MV-4-11 (cell line): ENCODE measurements at regions not wholly inside any gene's neighbourhood (a gene's known extent, or its start where the extent isn't known, plus 50 kb on each side); places are given as distances from the start of the nearest gene placed in this dataset.

ENCODE experiments used
- DNase-seq: peaks from one replicate; lab custom pipeline; 2025; lab: John Stamatoyannopoulos, UW

DNA sequence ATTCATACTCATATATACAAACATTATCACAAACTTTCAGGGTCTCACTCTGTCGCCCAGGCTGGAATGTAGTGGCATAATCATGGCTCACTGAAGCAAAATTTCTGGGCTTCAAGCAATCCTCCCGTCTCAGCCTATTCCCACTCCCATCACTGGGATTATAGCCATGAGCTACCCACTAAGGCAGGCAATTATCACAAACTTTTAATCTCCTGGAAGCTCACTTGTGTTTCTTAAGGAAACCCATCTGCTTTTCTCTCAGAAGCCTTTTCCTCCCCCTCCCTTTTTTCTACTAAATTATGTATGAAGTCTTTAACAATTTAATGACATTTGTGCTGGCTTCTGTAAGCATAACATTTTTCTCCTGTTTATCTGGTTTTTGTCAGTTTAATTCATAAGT, 170.5 kb downstream of the AREG start:
- no peak for DNase-seq

GRCh38 chr4:74618166-74618565, 173.2 kb downstream of the AREG start:
- no peak for DNase-seq

DNA sequence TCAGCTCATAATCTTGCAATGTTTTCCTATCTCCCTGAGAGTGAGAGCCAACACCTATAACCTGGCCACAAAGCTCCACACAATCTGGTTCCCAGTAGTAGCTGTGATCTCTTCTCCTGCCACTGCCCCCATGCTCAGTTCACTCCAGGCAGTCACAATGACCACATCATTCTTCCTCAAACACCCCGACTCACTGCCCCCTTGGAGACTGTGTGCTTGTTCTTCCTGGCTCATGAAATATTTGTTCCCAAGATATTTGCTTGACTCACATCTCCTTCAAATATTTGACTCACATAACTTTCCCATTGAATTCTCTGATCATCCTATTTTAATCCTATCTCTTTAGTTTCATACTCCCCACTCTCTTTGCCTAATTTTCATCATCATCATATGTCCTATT, 173.7 kb downstream of the AREG start:
- DNase-seq = no peak

DNA sequence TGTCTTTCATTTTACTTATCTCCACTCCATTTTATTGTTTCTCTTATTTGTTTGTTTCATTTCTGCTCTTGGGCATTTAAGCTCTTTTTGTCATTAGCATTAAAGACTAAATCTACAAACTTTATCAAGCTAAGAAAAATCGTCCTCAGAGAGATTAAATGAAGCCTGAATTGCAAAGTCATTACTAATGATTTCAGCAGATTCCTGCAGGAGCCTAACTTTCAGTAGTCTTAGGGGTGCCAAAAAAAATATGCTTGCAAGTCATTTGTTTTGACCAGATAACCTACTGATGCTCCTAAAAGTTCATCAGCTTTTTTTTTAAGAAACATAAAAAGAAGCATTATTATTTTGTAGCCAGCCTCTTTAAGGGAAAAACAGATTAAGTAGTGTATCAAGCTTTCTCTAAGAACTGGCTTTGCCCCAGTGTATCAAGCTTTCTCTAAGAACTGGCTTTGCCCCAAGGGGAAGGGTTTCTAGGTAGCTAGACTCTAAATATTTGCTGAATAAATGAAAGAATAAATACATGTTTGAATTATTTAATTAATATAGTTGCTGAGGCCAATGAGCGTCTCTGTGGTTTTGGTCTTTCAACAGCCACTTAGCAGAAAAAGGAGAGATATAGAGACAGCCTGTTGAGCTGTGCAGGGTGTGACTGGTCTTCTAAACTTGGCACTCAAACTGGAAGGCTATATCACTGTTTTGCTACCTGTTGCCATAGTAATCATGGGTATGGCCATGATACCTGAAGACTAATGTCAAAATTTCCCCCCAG, 174.2 kb downstream of the BTC start:
- no peak for DNase-seq

GRCh38 chr4:74621616-74622015, 172.7 kb downstream of the BTC start:
- no peak for DNase-seq

- DNase-seq = peak; percentile 59
These were observed 171.3 kb downstream of the BTC start for GRCh38 chr4:74623041-74623440.

DNA sequence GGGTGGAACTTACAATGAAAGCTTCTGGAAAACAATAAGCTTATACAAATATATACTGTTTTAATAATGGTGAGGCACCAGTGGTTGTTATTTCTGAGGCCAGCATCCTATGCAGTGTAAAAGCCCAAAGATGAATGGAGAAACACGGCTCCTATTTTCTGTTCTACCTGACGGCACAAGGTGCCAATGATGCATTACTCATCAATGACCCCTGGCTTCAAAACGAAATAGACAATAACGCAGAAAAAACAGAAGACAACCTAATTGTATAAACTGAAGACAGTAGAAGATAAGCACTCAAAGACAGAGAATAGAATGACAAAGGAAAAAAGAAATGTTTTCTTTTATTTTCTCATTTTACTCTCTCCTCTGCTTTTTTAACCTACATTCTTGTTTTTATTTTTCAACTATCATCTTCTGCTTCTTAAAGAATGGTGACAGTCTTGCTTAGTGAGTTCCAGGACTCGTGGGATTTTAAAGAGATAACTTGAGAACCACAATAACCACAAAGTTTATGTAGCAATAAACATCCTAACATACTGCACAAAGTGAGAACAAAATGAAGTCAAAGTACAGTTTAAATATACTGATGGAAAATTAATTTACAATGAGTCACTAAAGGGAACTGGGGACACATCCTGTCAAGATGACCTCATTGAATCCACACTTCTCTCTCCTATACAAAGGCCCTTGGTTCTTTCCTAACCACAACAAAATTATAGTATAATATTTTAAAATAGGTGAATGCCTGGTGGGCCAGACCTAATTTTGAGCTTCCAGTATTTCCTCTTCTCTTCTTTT, 169.8 kb downstream of the BTC start:
- DNase-seq = peak; percentile 92

GRCh38 chr4:74625981-74626380, 168.3 kb downstream of the BTC start:
- DNase-seq = no peak

GRCh38 chr4:74627093-74627492, 167.2 kb downstream of the BTC start:
- no peak for DNase-seq

DNA sequence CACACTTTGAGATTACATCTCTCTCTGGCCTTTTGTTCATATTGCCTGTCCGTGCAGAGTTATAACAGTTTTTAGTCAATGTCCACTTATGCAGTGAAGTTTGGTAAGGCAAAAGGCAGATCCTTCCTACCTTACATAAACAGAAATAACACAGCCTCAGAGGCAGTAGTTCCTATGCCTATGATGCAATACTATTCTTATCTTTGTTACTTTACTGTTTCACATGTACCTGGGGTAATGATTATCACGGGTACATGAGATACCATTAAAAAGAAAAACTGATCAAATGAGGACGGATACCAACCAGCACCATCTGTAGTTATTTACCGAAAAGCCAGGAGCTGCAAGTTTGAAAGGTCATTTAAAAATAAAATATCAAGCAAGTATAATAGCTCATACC, 166.8 kb downstream of the BTC start:
- DNase-seq = no peak

DNA sequence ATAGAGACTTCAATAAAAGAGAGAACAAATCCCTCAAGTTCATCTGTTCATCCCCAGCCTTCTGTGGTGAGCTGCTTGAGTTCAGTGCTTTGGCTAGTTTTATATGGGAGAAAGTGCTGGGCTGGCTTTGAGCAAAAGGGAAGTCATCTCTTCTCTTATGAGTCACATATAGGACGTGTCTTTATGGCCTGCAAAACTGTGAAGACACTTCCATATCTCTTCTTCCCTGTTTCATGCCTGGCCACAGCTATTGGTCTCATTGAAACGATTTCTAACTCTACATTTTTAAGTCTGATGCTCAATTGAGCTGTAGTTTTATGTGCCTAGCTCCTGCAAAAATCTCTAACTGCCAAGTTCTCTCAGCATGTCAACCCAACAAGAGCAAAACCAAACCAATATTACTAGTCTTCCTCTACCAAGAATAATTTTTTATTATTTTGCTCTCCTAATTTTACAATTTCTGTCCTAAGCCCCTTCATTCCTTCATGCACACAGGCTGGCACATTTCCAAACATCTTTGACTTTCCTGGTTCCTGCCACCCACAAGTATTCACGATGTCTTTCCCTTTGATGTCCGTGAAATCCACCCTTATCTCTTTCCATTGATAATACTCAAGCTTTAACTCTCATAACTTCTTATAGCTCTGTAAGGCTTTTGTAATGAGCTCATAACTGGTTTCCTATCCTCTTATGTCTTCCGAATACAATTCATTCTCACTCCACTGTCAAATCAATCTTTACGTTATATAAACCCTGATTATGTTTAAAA, 165.3 kb downstream of the BTC start:
- peak; percentile 97 for DNase-seq

- DNase-seq = no peak
These were observed 163.8 kb downstream of the BTC start for GRCh38 chr4:74630551-74630950.

GRCh38 chr4:74631338-74631737, 163.0 kb downstream of the BTC start:
- no peak for DNase-seq

DNA sequence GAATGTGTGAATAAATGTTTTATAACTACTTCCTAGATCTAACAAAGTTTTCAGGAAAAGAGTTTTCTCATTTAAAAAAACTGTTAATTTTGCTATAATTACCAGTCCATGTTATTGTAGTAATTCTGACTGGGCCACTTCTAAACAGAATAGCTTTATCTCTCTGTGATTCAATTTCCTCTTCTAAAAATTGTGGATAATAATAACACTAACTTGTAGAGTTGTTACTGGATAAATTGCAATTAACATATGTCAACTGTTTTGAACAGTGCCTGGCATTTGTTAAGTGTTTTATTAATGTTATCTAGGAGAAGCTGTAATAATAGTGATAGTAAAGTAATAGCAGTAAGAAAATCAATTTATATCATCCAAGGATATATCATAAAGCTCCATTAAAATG, 162.3 kb downstream of the BTC start:
- no peak for DNase-seq

DNA sequence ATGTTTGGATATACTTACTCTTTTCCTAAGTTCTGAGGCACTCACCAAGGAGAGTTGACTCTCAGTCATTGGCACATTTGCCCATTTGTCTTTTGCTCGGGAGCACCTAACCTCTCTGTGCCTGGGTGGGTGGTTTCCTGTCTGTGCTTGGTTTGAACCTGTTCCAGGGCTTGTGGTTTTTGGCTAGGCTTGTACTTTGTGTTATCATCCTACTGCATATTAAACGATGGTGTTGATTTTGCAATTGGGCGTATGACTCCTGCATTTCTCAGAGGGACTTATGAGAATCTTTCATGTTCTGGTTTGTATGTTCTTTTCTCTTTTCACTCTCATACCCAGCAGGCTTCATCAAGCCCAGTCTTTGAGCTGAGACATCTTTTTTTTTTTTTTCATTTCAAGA, 161.7 kb downstream of the BTC start:
- peak; percentile 81 for DNase-seq

DNA sequence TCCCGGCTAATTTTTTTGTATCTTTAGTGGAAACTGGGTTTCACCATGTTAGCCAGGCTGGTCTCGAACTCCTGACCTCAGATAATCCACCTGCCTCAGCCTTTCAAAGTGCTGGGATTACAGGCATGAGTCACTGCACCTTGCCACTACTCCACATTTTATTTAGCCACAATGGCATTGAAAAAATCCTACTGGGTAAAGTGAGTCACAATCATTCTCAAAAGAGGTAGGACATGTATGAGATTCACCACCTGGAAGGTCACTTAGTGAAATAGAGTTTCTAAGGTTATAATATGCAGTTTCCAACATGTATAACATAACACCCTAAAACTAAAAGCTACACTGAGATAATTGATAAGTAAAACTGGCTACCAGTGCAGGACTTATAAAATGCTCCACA, 159.2 kb downstream of the BTC start:
- no peak for DNase-seq

GRCh38 chr4:74635490-74636123, 158.7 kb downstream of the BTC start:
- DNase-seq = no peak

GRCh38 chr4:74638001-74638400, 156.3 kb downstream of the BTC start:
- DNase-seq = no peak

DNA sequence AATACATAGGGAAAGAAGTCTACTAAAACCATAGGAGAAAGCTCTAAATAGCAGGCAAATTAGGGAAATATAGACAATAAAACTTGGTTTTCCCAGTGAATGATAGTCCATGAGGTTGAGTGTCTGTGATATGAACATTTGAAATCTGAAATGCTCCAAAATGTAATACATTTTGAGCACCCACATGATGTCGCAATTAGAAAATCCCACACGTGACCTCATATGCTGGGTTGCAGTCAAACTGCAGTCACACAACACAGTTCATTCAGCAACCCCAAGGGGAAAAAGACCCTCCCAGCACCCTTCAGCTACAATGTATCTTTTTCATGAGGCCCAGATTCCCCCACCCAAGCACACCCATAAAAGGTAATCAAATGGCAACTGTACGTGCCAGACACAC, 155.6 kb downstream of the BTC start:
- peak; percentile 48 for DNase-seq

DNA sequence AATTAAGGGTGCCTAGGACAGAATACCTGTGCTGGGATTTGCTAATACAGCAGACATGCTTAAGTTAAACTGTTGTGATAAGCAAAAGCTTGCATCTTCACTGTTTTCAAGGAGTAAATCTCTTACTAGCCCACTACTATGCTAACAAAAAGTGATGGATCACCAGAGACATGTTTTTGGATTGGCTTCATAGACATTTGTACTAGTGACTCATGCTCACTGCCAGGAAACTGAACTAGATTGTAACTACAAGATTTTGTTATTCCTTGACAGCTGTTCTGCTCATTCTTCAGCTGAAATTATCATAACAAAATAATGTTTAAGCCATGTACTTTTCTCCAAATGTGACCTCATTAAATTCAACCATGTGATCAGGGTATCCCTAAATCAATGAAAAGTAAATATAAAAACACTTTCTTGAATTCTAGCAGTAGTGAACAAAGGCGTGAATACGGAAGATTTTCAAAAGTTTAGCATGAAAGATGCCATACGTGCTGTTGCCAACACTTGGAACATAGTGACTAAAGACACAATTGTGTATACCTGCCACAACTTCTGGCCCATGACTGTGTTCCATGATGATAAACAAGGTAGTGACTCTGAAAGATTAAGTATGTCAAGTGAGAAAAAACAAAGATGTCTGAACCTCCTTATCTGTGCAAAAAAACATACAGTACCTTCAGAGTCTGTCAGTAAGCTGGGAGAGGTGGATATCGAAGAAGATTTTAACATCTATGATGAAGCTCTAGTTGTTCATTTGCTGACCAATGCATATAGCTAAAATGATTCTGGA, 154.0 kb downstream of the BTC start:
- no peak for DNase-seq

DNA sequence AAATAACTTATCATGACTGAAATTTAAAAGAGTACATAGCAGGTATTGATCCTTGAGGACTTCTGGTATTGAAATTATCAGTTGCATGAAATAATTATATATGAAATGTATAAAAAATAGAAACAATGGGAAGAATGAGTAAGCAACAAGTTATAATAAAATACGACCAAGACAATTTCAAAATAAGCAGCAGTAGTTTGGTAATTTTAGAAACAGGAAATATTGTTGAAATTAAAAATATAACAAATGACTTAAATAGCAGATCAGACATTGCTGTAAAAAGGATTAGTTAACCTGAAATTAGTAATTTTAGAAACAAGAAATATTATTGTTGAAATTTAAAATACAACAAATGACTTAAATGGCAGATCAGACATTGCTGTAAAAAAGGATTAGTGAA, 152.3 kb downstream of the BTC start:
- no peak for DNase-seq
